Neural cell (in vitro differentiated cells): ENCODE measurements at regions not wholly inside any gene's neighbourhood (a gene's known extent, or its start where the extent isn't known, plus 50 kb on each side); places are given as distances from the start of the nearest gene placed in this dataset.

Experiments used
- EZH2 ChIP-seq: fragments of 200-600, 300-800 bp; shearing (Covaris generic), sonication (generic); IDR thresholded peaks from 2 replicates; pipeline ENCODE4 v1.6.1; 2014; ENCODE audit warnings: antibody characterized with exemption, low read length, borderline replicate concordance, mild to moderate bottlenecking; ENCODE audit not compliant: insufficient read depth, poor library complexity, severe bottlenecking
- MXI1 ChIP-seq: fragments of 450-650 bp; conservative IDR thresholded peaks from 2 replicates; pipeline ENCODE4 v1.6.1; 2014; ENCODE audit warnings: antibody characterized with exemption, mild to moderate bottlenecking; ENCODE audit not compliant: poor library complexity, severe bottlenecking
- POLR2AphosphoS5 ChIP-seq: IDR thresholded peaks from 2 replicates; pipeline ENCODE4 v1.6.1; 2012
- RAD21 ChIP-seq: fragments of 450-650 bp; conservative IDR thresholded peaks from 2 replicates; pipeline ENCODE4 v1.6.1; 2014; ENCODE audit warnings: antibody characterized with exemption, mild to moderate bottlenecking, moderate library complexity
- TF ChIP-seq, protein P1 (sequence below): fragments of 450-650 bp; IDR thresholded peaks from 2 replicates; pipeline ENCODE4 v1.5.1; 2014; ENCODE audit warnings: antibody characterized with exemption, mild to moderate bottlenecking, moderate library complexity; ENCODE audit not compliant: poor library complexity, severe bottlenecking

GRCh38 chr3:79885407-79885806, 117.6 kb upstream of the ROBO1 start:
- TF ChIP-seq, protein P1, sequence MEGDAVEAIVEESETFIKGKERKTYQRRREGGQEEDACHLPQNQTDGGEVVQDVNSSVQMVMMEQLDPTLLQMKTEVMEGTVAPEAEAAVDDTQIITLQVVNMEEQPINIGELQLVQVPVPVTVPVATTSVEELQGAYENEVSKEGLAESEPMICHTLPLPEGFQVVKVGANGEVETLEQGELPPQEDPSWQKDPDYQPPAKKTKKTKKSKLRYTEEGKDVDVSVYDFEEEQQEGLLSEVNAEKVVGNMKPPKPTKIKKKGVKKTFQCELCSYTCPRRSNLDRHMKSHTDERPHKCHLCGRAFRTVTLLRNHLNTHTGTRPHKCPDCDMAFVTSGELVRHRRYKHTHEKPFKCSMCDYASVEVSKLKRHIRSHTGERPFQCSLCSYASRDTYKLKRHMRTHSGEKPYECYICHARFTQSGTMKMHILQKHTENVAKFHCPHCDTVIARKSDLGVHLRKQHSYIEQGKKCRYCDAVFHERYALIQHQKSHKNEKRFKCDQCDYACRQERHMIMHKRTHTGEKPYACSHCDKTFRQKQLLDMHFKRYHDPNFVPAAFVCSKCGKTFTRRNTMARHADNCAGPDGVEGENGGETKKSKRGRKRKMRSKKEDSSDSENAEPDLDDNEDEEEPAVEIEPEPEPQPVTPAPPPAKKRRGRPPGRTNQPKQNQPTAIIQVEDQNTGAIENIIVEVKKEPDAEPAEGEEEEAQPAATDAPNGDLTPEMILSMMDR, result no peak
- no peak for TF ChIP-seq MXI1
- peak; percentile 58 for TF ChIP-seq POLR2AphosphoS5
- TF ChIP-seq RAD21, result no peak
- TF ChIP-seq EZH2, result no peak
